CD14-positive monocyte (primary cell): ENCODE measurements at regions not wholly inside any gene's neighbourhood (a gene's known extent, or its start where the extent isn't known, plus 50 kb on each side); places are given as distances from the start of the nearest gene placed in this dataset.

Experiments
- DNase-seq, 3 donors: peaks; one replicate each; pipeline ENCODE4 v3.0.0-alpha.2; 2011 to 2022
- H2AFZ ChIP-seq: 2 replicates; pipeline ENCODE4 v1.6.0; 2012; ENCODE audit warnings: mild to moderate bottlenecking, low read depth, low read length, inconsistent platforms; ENCODE audit not compliant: insufficient read depth, poor library complexity, severe bottlenecking
- H3K27ac ChIP-seq, 2 donors: 1 replicate in 1 of 2; 2 replicates in 1 of 2; pipeline ENCODE4 v1.5.1; 2012 to 2013; ENCODE audit warnings: low read length in 2 of 2, control low read depth in 1 of 2, inconsistent platforms in 1 of 2, low read depth in 1 of 2, mild to moderate bottlenecking in 1 of 2
- H3K27me3 ChIP-seq, 2 donors: one replicate each; pipeline versions ENCODE4 v1.6.0 to v1.6.1; 2011 to 2013; ENCODE audit warnings: low read length in 2 of 2; ENCODE audit not compliant: control insufficient read depth in 2 of 2, insufficient read depth in 2 of 2
- H3K36me3 ChIP-seq, 2 donors: replicated peaks in 1 of 2; 1 replicate in 1 of 2; 2 replicates in 1 of 2; pipeline versions ENCODE4 v1.5.1 to v1.6.1; 2012 to 2013; ENCODE audit warnings: low read length in 2 of 2, control low read depth in 1 of 2, inconsistent platforms in 1 of 2, mild to moderate bottlenecking in 1 of 2; ENCODE audit not compliant: insufficient read depth in 2 of 2, control insufficient read depth in 1 of 2
- H3K4me1 ChIP-seq, 2 donors: 1 replicate in 1 of 2; 2 replicates in 1 of 2; pipeline versions ENCODE4 v1.5.1 to v1.6.1; 2012 to 2013; ENCODE audit warnings: low read length in 2 of 2, control low read depth in 1 of 2, inconsistent platforms in 1 of 2, mild to moderate bottlenecking in 1 of 2, moderate library complexity in 1 of 2; ENCODE audit not compliant: insufficient read depth in 2 of 2, control insufficient read depth in 1 of 2
- H3K4me2 ChIP-seq: replicated peaks from 2 replicates; pipeline ENCODE3; 2012; ENCODE audit warnings: low read length, moderate library complexity, mild to moderate bottlenecking; ENCODE audit not compliant: poor library complexity, severe bottlenecking; ENCODE audit errors: extremely low read depth
- H3K4me3 ChIP-seq, 3 experiments: fragments of 200-600 bp in 1 of 3; sonication (generic) in 1 of 3; replicated peaks in 1 of 3; 1 replicate in 2 of 3; 2 replicates in 1 of 3; pipeline ENCODE4 v1.5.1; 2011 to 2013; ENCODE audit warnings: low read length in 3 of 3, mild to moderate bottlenecking in 3 of 3, control low read depth in 2 of 3, low read depth in 2 of 3, inconsistent platforms in 1 of 3, moderate library complexity in 1 of 3
- H3K79me2 ChIP-seq: 2 replicates; pipeline ENCODE4 v1.6.0; 2012; ENCODE audit warnings: mild to moderate bottlenecking, control low read depth, inconsistent platforms, low read length, moderate library complexity; ENCODE audit not compliant: insufficient read depth
- H3K9ac ChIP-seq: 2 replicates; pipeline ENCODE4 v1.6.0; 2017; ENCODE audit warnings: low read length, mild to moderate bottlenecking; ENCODE audit not compliant: insufficient read depth, poor library complexity, severe bottlenecking
- H3K9me3 ChIP-seq, 2 donors: replicated peaks in 1 of 2; 1 replicate in 1 of 2; 2 replicates in 1 of 2; pipeline versions ENCODE4 v1.5.1 to v1.6.1; 2012 to 2013; ENCODE audit warnings: low read length in 2 of 2, control low read depth in 1 of 2; ENCODE audit not compliant: control insufficient read depth in 1 of 2, insufficient read depth in 1 of 2
- H4K20me1 ChIP-seq: 2 replicates; pipeline ENCODE4 v1.6.0; 2012; ENCODE audit warnings: mild to moderate bottlenecking, low read length, control low read depth, moderate library complexity; ENCODE audit not compliant: insufficient read depth
- H3K27ac Mint-ChIP-seq, 7 donors: one replicate each; pipeline ENCODE4 v1.8.0; 2020; ENCODE audit warnings: mild to moderate bottlenecking in 7 of 7, mixed read lengths in 7 of 7, moderate library complexity in 6 of 7, inconsistent platforms in 2 of 7
- H3K27me3 Mint-ChIP-seq, 3 donors: one replicate each; pipeline ENCODE4 v1.8.0; 2021 to 2022; ENCODE audit warnings: low read depth in 3 of 3, mild to moderate bottlenecking in 3 of 3, mixed read lengths in 3 of 3, moderate library complexity in 3 of 3, inconsistent platforms in 1 of 3
- H3K36me3 Mint-ChIP-seq, 2 donors: one replicate each; pipeline ENCODE4 v1.8.0; 2020; ENCODE audit warnings: mixed read lengths in 2 of 2, inconsistent platforms in 1 of 2, mild to moderate bottlenecking in 1 of 2
- H3K4me1 Mint-ChIP-seq: one replicate; pipeline ENCODE4 v1.8.0; 2020; ENCODE audit warnings: mild to moderate bottlenecking, mixed read lengths
- H3K4me3 Mint-ChIP-seq, 2 donors: one replicate each; pipeline ENCODE4 v1.8.0; 2020; ENCODE audit warnings: mild to moderate bottlenecking in 2 of 2, mixed read lengths in 2 of 2, moderate library complexity in 1 of 2
- H3K9me3 Mint-ChIP-seq, 7 donors: one replicate each; pipeline ENCODE4 v1.8.0; 2020 to 2022; ENCODE audit warnings: mixed read lengths in 7 of 7, mild to moderate bottlenecking in 6 of 7, moderate library complexity in 6 of 7, inconsistent platforms in 2 of 7
- CTCF ChIP-seq: fragments of 200-600 bp; IDR thresholded peaks from one replicate; pipeline ENCODE4 v1.8.0; 2022; ENCODE audit warnings: antibody characterized with exemption, mild to moderate bottlenecking
- WGBS: methylation state at CpG from one replicate; pipeline ENCODE4 v1.1.5; 2013; ENCODE audit warnings: missing lambda C conversion rate; ENCODE audit not compliant: insufficient coverage; 5-methylcytosine and 5-hydroxymethylcytosine counted together
- intact Hi-C, 2 donors: fragments of 100-400 bp; cut with micrococcal nuclease; formaldehyde crosslinking; loops; one replicate each; pipeline versions ENCODE4 v1.15.0 to v1.15.1; 2023

- Histone ChIP-seq H3K4me2 (no peak overlapping the region), H3K9me3 (no peaks in the 10 kb centered on the region), H3K9ac (no peak overlapping the region), H3K27me3 (no peaks in the 10 kb centered on the region), H3K4me1 (no peaks in the 10 kb centered on the region), H3K27ac (no peak overlapping the region), H2AFZ (no peak overlapping the region), H3K4me3 (no peak overlapping the region), H4K20me1 (no peaks in the 10 kb centered on the region), H3K79me2 (no peaks in the 10 kb centered on the region), H3K36me3 (no peaks in the 10 kb centered on the region)
- no peak overlapping the region for H3K4me3 Mint-ChIP-seq
- DNase-seq = no peak
- peaks cover 0 to 3% (median 0%) of the 10 kb centered on the region in 7 donors for H3K9me3 Mint-ChIP-seq
- TF ChIP-seq CTCF = no peak
- no peaks in the 10 kb centered on the region for H3K36me3 Mint-ChIP-seq
- H3K27me3 Mint-ChIP-seq = no peaks in the 10 kb centered on the region
- peak overlapping the region in 1 of 7 donors; percentile 18 for H3K27ac Mint-ChIP-seq
- intact Hi-C loops = no loop called here
- H3K4me1 Mint-ChIP-seq = no peaks in the 10 kb centered on the region
- 86% methylated on average over 1 of the region's 1 CpG for WGBS
These were observed 671.9 kb downstream of the NR2F1-AS1 start for GRCh38 chr5:92908952-92909601.

- intact Hi-C loops = no loop called here
- Histone ChIP-seq H3K4me1 (no peaks in the 10 kb centered on the region), H3K27me3 (no peaks in the 10 kb centered on the region), H3K9ac (no peak overlapping the region), H3K9me3 (no peaks in the 10 kb centered on the region), H3K4me2 (no peak overlapping the region), H3K4me3 (no peak overlapping the region), H3K27ac (no peak overlapping the region), H2AFZ (no peak overlapping the region), H3K79me2 (no peaks in the 10 kb centered on the region), H4K20me1 (no peaks in the 10 kb centered on the region), H3K36me3 (no peaks in the 10 kb centered on the region)
- Mint-ChIP-seq H3K4me1 (no peaks in the 10 kb centered on the region), H3K27ac (no peak overlapping the region), H3K36me3 (no peaks in the 10 kb centered on the region), H3K4me3 (no peak overlapping the region), H3K9me3 (peaks cover 0 to 2% (median 0%) of the 10 kb centered on the region in 7 donors), H3K27me3 (no peaks in the 10 kb centered on the region)
- TF ChIP-seq CTCF = no peak
- no peak for DNase-seq
- WGBS = no CpG with 5 or more reads among the region's 2 CpGs
These were observed 672.9 kb downstream of the NR2F1-AS1 start for GRCh38 chr5:92907938-92908606.
